ENCODE measurements at regions not wholly inside any gene's neighbourhood (a gene's known extent, or its start where the extent isn't known, plus 50 kb on each side); places are given as distances from the start of the nearest gene placed in this dataset.
A peak's percentile ranks its signal among the peaks of the same experiment; 100 is the strongest.
"Not testable (repeated sequence)": the region's sequence is repeated elsewhere in the genome, so short reads cannot be mapped to it uniquely, and the experiment has no call there.

DNA sequence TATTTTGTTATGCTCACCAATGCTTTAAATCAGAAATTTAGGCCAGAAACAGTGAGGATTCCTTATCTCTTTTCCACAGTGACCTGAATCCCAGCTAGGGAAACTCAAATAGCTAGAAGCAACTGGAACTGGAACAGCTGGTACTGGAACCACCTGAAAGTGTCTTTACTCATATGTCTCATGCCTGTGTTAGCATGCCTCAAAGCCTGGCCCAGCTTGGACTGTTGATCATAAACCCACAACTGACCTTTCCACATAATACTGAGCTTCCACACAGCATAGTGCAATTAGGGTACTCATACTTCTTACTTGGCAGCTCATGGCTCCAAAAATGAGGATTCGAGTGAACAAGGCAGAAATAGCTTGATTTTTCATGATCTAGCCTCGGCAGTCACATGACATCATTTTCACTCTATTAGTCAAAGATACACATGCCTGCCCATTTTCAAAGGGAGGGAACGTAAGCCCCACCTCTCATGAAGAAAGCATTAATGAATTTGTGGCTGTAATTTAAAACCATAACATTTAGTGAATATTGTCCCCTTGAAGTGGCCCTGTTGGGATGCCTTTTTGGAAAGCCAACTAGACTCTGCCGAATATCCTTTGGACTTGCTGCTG is 80.8 kb upstream of the ACSL1 start:
- no peak for FAIRE-seq
- DNase-seq (ENCODE audit: extremely low spot score, insufficient read length, low read depth): no peak

- FAIRE-seq: peak; percentile 69
Measured at GRCh38 chr4:184907216-184907615, 81.4 kb upstream of the ACSL1 start.

GRCh38 chr4:184907810-184908209 is 82.0 kb upstream of the ACSL1 start:
- peak; percentile 21 for FAIRE-seq
- no peak for DNase-seq (ENCODE audit: extremely low spot score, insufficient read length, low read depth)

More at GRCh38 chr4:184907216-184907615, 81.4 kb upstream of the ACSL1 start:
- no peak for DNase-seq (ENCODE audit: extremely low spot score, insufficient read length, low read depth)

GRCh38 chr4:184911310-184911709 is 85.5 kb upstream of the ACSL1 start:
- DNase-seq (ENCODE audit: extremely low spot score, insufficient read length, low read depth) (no peak), FAIRE-seq (no peak)

- DNase-seq (ENCODE audit: extremely low spot score, insufficient read length, low read depth) (no peak), FAIRE-seq (no peak)
Measured at GRCh38 chr4:184913356-184914143, 87.8 kb upstream of the ACSL1 start.

DNA sequence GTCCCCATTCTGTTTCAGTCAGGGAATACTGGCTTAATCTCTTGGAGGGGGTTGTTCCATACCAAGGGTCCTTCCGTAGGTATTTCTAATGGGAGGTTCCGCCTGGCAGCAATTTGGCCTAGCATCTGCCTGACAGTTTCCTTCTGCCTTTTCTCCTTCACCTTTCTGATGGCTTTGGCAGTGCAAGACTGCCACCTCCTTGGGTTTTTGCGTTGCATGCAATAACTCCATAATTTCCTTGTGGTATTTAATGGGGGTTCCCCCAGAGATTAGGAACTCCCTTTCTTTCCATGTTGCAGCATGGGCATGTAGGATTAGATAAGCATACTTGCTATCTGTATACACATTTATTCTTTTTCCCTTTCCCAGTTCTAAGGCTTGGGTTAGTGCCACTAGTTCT is 93.0 kb upstream of the ACSL1 start:
- FAIRE-seq; DNase-seq (ENCODE audit: extremely low spot score, insufficient read length, low read depth): not testable (repeated sequence)

- DNase-seq (ENCODE audit: extremely low spot score, insufficient read length, low read depth) (no peak), FAIRE-seq (no peak)
Measured at GRCh38 chr4:184921456-184921855, 95.7 kb upstream of the ACSL1 start.

DNA sequence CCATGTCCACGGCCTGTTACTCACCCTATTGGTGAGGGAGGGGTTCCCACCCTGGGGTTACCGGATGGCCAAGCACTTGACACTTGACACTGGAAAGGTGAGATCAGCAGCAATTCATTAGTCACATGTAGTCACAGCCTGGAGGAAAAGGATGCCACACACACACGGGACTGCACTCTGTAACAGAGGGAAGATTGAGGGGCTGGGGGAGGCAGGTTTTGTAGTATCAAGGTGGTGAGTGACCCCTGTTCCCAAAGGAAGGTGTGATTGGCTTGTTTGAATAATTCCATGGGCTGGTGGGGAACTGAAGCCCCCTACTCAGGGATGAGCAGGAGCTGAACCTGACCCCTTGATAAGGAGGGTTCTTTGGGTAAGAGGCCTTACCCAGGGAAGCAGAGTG is 96.0 kb upstream of the HELT start:
- no peak for FAIRE-seq
- no peak for DNase-seq (ENCODE audit: extremely low spot score, insufficient read length, low read depth)

DNA sequence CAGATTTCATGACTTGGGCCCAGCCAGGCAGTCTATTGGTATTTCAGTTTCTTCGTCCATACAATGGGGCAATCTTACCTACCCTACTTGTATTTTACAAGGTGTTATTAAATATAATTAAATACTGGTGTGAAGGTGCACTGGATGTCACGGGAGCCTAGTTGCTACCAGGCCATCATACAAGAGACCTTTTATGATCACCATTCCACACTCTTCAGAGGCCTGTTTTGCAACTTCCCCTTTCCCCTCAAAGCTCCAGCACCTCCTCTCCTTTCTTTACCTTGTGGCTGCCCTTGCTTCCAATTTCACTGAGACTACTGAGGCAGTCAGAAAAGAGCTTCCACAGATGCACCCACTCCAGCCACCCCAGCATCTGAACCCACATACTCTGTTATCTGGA is 93.8 kb upstream of the HELT start:
- FAIRE-seq (no peak), DNase-seq (ENCODE audit: extremely low spot score, insufficient read length, low read depth) (no peak)

DNA sequence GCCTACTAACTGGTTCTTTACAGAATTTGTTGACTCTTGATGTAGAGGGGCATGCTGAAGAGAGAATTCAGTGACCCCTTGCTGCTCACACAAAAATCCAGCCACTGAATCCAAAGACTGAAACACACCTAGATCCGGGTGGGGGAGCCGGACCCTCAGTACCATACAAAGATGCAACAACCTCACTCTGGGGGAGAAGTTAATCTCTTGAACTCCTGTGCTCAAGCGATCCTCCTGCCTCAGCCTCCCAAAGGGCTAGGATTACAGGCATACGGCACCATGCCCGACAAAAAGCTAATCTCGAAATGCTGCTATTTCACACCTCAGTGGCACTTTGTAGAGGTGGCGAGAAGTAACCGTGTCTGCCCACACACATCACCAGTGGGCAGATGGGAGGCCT is 88.8 kb upstream of the HELT start:
- FAIRE-seq: no peak
- DNase-seq (ENCODE audit: extremely low spot score, insufficient read length, low read depth): no peak

- FAIRE-seq (no peak), DNase-seq (ENCODE audit: extremely low spot score, insufficient read length, low read depth) (no peak)
Measured at GRCh38 chr4:184930026-184930425, 88.3 kb upstream of the HELT start.

DNA sequence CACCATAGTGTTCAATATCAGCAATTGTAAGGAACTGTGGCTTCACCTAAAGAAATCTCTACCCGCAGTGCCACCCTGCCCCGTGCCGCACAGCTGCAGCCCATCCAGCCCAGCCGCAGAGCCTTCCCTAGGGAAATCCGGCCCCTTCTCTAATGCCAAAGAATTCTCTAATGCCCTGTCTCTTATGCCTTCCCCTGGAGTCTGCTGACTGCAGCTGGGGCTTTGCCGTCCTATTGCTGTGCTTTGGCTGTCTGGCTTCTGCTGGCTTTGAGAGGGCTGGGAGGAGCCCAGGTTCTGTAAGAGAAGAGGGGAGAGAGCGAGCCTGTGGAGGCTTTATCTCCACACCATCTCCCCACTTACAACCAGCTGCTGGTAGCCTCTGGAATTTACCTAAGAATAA is 85.9 kb upstream of the HELT start:
- no peak for DNase-seq (ENCODE audit: extremely low spot score, insufficient read length, low read depth)
- FAIRE-seq: no peak

DNA sequence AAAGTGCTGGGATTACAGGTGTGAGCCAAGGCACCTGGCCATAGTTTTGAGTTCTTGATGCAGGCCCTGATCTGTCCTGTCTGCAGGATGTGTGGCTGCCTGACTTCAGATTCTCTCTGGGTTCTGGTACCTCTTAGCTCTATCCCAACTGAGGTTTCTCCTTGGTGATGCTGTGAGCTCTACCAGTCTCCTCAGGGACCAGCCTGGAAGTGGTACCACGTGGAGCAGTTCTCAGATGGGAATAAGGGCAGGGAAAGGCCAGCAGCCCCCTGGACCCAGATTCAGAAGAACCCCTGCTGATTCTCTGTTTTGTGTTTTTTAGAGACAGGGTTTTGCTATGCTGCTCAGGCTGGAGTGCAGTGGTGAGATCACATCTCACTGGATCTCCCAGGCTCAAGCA is 85.0 kb upstream of the HELT start:
- DNase-seq (ENCODE audit: extremely low spot score, insufficient read length, low read depth) (no peak), FAIRE-seq (no peak)

GRCh38 chr4:184934184-184934583 is 84.1 kb upstream of the HELT start:
- no peak for DNase-seq (ENCODE audit: extremely low spot score, insufficient read length, low read depth)

DNA sequence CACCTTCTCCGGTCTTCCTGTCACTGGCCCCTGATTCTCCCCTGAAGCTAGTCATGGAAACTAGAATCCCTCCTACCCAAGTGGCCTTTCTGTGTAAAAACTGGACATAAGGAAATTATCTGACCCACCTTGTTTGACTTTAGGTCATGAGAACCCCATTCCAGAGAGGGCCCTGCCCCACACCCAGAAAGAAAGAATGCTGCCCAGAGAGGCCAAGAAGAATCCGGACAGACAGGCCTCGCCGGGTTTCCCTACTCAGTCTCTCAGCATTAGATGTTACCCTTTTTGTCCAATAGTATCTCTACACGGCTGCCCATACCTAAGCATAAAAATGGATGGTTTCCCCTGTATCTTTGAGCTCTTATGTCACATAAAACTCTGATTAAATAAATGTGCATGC is 83.3 kb upstream of the HELT start:
- no peak for DNase-seq (ENCODE audit: extremely low spot score, insufficient read length, low read depth)
- FAIRE-seq: no peak

More at GRCh38 chr4:184934184-184934583, 84.1 kb upstream of the HELT start:
- no peak for FAIRE-seq

DNA sequence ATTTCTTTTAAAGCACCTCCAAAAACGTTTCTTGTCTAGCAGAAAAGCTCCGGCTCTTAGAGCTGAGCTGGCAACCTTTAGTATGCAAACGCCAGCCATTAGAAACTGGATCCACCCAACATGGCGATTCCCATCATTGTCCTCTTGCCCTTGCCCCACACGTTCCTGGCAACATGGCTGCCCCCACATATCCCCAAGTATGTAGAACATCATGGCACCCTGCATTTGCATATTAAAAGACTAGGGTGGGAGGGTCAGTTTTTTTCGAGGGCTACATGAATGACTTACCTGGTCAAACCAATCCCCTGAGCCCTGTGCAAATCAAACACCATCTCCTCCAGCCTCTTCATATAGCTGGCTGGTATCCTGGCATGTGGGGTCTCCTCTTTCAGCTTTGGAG is 82.2 kb upstream of the HELT start:
- FAIRE-seq: no peak

DNA sequence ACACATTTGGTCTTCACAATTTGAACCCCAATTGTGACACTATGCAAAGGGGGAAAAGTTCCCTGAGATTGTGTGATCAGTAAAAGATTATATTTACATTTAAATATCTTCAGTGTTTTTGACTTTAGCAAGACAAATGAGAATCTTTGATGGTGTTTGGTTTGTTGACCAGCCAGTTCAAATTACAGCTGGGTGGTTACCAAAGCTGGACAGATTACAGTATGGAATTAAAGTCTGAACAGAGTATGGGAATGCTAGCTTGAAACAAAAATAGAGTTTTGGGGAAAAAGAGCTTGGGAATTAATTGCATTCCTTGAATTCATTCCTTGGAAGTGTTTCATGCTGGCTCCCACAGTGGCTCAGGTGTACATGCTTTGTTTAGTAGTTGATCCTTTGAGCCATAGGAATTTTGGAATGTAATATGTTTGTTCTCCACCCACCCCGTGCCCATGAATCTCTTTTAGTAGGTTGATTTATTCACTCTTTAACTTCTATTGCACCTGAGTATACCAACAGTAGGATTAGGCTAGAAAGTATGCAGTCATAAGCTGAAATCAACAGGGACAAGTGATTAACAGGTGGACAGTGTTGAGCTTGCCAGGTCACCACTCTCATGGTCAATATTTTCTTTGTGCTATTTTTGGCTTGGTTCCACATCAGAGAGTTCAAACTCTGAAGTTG is 81.1 kb upstream of the HELT start:
- no peak for DNase-seq (ENCODE audit: extremely low spot score, insufficient read length, low read depth)
- FAIRE-seq: no peak

More for the DNA sequence above, 82.2 kb upstream of the HELT start:
- DNase-seq (ENCODE audit: extremely low spot score, insufficient read length, low read depth): no peak

GRCh38 chr4:184937745-184938144 is 80.5 kb upstream of the HELT start:
- no peak for FAIRE-seq
- no peak for DNase-seq (ENCODE audit: extremely low spot score, insufficient read length, low read depth)

GRCh38 chr4:184938871-184939270 is 79.4 kb upstream of the HELT start:
- FAIRE-seq (no peak), DNase-seq (ENCODE audit: extremely low spot score, insufficient read length, low read depth) (no peak)

DNA sequence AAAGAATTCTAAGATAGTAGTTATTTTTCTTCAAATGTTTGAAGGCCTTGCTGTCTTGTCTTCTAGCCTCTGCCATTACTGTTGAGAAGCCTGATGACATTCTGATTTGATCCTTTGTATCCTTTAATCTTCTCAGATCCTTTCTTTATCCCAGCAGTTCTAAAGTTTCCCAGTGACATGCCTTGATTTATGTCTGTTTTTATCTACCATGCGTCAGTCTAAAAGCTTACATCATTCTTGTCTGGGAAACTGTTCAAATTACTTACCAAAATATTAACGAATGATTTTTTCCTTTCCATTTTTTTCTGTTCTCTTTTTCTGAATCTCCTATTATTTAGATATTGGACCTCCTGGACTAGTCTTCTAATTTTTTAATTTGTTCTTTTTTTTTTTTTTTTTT is 78.3 kb upstream of the HELT start:
- DNase-seq (ENCODE audit: extremely low spot score, insufficient read length, low read depth) (no peak), FAIRE-seq (no peak)

DNA sequence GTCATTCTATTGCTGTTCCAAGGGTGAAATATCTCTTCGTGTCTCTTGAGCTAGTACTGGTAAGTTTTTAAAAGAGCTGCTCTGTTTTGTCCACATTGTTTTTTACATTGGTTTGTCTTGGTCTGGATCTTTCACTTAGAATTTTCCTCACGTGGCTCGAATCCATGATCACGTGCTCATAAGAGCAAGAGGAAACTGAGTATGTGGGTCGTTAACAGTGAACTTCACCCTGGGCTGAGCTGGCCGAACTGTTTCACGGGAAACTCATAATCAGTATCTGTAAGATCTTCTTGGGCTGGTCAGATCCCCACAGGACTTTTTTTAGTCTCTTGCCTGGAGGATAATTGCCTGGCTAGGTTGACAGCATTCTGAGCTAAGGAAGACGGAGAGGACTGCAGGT is 77.8 kb upstream of the HELT start:
- FAIRE-seq (no peak), DNase-seq (ENCODE audit: extremely low spot score, insufficient read length, low read depth) (no peak)

All from GM18507 (cell line).